ENCODE measurements at regions not wholly inside any gene's neighbourhood (a gene's known extent, or its start where the extent isn't known, plus 50 kb on each side); places are given as distances from the start of the nearest gene placed in this dataset.

DNA sequence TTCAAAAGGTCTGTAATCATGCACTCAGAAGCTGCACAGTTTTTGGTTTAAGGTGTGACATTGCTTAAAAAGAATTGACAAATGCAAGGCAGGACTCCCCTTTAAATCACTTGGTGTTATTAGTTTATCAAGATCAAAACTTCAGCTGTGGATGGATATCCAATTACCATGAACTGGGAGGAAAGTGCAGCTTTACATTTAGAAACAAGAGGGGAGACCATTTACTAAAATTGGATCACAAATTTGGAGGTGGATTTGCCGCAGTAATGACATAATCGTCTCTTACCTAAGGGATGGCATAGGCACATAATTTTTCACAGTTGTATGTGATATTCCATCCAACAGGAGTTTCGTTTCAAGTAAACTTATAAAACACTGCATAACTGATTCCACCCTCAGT lies 1610.2 kb downstream of the SLITRK5 start:
- TF ChIP-seq, protein P1, sequence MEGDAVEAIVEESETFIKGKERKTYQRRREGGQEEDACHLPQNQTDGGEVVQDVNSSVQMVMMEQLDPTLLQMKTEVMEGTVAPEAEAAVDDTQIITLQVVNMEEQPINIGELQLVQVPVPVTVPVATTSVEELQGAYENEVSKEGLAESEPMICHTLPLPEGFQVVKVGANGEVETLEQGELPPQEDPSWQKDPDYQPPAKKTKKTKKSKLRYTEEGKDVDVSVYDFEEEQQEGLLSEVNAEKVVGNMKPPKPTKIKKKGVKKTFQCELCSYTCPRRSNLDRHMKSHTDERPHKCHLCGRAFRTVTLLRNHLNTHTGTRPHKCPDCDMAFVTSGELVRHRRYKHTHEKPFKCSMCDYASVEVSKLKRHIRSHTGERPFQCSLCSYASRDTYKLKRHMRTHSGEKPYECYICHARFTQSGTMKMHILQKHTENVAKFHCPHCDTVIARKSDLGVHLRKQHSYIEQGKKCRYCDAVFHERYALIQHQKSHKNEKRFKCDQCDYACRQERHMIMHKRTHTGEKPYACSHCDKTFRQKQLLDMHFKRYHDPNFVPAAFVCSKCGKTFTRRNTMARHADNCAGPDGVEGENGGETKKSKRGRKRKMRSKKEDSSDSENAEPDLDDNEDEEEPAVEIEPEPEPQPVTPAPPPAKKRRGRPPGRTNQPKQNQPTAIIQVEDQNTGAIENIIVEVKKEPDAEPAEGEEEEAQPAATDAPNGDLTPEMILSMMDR (IDR thresholded peaks at IDR 0.05): no peak
- no peak for TF ChIP-seq POLR2A (IDR thresholded peaks at IDR 0.05)

Measured in esophagus squamous epithelium (tissue), 4 donors.